Jurkat, Clone E6-1 (cell line): ENCODE measurements at regions not wholly inside any gene's neighbourhood (a gene's known extent, or its start where the extent isn't known, plus 50 kb on each side); places are given as distances from the start of the nearest gene placed in this dataset.
A peak's percentile ranks its signal among the peaks of the same experiment; 100 is the strongest.

Source experiments
- DNase-seq: peaks from one replicate; pipeline ENCODE4 v3.0.0-alpha.2; 2011; ENCODE audit warnings: low read depth, low spot score
- H3K4me3 ChIP-seq: 2 replicates; pipeline ENCODE4 v1.5.1; 2011; ENCODE audit warnings: mild to moderate bottlenecking, low read length, control low read depth, moderate library complexity

DNA sequence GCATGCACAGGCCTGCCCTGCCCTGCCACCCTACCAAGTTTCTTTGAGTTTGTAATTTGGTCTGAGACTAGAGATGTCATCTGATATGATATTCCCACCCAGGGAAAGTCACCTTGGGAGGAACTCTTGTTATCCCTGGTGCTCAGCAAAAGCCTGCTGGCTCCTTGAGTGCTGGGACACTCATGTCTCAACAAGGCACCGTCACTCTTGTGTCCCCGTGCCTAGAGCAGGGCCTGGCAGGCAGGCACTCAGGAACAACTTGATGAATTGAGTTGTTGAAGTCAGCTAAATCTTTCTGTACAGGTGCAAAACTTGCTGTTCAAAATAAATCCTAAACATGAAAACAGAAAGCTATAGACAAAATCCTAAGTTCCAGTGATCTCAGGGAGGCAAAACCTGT lies 345.4 kb downstream of the KCNRG start:
- no peak overlapping the region for H3K4me3 ChIP-seq
- no peak for DNase-seq

DNA sequence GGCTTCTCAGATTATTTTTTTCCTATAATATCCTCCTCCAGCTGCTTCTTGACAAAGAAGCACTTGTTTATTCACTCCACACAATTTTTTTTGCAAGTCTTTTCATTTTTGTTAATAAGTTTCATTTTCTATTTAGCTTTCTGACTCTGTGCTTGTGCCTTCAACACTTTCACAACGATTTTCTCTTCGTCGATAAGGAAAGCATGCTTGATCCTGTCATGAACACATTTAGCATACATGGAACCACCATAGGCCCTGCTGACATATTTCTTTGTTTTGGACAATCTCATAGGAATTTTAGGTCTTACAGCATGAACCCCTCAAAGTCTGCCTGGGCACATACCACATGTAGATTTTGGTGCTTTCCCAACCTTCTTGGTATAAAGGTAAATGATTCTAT lies 346.0 kb downstream of the KCNRG start:
- no peak overlapping the region for H3K4me3 ChIP-seq
- no peak for DNase-seq

DNA sequence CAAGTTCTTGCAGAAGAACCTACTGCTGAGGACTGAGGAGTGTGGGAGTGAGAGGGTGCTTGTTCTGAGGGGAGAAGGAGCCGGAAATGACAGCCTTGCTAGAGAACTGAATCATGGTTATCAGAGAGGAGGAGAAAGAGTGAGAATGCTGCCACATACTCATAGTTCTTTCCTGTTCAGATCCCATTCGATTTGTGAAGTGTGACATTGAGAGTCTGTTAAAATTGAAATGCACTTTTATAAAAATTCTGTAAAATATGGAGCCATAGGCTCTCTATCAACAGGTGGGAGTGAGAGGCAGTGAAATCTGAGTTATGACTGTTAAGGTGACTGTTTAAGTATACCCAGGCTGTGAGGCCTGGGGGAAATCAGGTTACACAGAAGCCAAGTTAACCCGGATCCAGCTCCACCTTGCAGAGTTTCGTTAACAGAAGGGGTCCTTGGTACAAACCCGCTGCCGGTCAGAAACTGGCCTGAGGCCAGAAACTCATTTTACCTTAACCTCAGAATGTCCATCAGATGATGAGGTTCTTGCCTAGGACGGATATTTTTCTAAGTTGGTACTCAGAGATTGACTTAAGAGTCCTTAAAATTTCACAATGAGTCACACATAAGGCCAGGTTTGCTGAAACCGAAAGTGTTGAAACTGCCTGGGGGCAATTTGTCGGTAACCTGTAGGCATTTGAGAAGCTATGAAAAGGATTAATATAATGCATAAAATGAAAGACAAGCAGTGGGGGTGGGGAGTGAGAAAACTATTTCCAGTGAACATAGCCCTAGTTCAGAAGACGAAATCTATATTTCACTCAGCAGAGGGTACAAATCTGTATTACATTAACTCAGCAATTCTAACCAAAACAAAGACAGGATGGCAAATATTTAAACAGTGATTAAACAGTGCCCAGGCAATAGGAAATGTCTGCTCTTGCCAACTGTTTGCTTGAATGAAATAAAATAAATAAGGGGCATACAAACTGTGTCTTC lies 350.5 kb downstream of the KCNRG start:
- DNase-seq, result peak; percentile 46
- H3K4me3 ChIP-seq, result no peak overlapping the region

DNA sequence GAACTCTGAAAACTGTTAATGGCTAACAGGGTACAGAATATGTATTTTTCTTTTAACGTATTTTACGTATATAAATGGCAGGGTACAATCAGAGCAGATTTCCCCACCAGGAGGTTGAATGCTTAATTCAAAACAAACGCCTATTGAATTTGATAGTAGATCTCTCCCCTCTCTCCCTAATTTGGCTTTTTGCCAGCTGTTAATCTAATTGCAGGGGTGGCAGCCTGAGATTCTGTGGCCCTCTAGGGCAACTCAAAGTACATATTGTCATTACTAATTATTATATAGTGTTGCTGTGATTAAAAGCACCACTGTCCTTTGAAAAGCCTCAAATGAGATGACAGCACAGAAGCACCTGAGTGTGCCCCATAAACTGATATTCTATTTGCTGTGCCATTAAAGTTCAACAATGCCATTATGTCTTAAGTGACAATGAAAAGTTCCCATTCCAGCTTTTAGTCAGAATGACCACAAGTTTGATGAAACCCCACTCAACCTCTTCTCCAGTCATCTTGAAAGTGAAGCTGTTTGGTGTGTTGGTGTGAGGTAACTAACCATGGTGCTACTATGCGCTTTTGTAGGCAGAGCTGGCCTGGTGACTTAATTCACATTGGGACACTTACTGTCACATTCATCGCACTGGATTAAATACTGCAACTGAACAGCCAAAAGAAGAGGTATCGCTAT lies 351.4 kb downstream of the KCNRG start:
- no peak for DNase-seq
- no peak overlapping the region for H3K4me3 ChIP-seq

DNA sequence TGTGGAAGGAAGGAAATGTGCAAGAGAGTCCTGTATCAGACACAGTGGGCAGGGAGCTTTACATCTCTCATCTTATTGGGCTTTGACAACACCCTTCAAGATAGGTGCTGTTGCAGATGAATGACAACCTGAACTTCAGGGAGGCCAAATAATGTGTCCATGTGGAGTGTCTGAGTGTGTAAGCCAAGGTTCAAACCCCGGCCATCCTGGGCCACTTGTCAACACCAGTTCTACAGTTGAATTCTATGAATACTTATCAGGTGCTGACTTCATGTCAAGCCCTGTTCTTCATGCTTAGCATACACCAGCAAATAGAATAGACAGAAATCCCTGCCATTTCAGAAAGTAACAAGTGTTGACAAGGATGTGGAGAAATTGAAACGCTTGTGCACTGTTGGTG lies 354.4 kb downstream of the KCNRG start:
- DNase-seq, result no peak
- H3K4me3 ChIP-seq, result no peak overlapping the region

DNA sequence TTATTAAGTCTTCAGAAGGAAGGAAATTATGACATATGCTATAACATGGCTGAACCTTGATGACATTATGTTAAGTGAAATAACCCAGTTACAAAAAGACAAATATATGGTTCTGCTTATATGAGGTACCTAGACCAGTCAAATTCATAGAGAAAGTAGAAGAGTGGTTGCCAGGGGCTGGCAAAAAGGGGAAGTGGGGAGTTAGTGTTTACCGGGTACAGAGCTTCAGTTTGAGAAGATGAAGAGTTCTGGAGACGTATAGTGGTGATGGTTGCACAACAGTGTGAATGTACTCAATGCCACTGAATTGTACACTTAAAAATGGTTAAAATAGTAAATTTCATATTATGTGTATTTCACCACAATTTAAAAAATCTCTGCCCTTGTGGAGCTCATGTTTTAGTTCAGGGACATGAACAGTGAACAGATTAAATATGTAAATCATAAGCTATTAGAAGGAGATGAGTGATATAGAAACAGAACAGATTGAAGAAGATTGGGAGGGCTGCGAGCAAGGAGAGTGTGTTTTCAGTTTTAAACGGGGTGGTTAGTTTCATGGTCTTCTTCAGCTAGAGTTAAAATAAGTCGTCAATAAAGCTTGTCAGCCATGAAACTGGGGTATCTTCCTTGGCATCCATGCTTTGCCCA lies 355.2 kb downstream of the KCNRG start:
- no peak overlapping the region for H3K4me3 ChIP-seq
- no peak for DNase-seq

DNA sequence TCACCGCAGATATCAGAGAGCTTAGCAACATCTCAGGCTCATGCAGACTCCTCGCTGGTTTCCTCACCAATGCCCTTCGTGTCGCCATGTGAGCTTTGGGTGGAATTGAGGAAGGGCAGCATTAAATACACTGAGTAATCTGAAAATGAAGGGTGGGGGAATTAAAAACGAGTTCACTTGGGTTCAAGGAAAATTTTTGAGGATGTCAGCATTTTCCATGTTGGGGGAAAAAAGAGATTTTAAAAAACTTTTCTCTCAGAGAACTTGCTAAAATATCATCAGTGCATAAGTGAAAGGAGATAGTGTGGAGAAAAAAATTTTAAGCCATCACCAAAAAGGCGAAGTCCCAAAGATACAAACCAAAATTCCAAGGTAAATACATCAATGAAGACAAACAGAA lies 359.3 kb downstream of the KCNRG start:
- H3K4me3 ChIP-seq, result no peak overlapping the region
- DNase-seq, result no peak

DNA sequence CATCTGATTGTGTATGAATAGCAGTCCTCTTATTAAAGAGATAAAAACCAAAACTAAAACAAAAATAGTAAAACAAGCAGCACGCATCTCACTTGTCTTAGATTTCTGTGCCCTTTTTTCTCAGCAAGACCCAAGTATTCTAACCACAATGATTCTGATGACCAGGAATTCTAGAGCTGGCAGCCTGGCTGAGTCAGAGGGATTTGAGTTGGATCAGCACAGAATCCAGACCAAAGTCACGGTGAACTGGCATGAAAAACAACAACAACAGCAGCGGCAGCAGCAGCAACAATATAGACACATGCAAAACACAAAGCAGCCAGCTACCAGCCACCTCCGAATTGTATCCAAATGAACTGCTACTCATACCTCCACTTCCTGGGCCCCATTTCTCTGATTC lies 360.5 kb downstream of the KCNRG start:
- no peak overlapping the region for H3K4me3 ChIP-seq
- no peak for DNase-seq

DNA sequence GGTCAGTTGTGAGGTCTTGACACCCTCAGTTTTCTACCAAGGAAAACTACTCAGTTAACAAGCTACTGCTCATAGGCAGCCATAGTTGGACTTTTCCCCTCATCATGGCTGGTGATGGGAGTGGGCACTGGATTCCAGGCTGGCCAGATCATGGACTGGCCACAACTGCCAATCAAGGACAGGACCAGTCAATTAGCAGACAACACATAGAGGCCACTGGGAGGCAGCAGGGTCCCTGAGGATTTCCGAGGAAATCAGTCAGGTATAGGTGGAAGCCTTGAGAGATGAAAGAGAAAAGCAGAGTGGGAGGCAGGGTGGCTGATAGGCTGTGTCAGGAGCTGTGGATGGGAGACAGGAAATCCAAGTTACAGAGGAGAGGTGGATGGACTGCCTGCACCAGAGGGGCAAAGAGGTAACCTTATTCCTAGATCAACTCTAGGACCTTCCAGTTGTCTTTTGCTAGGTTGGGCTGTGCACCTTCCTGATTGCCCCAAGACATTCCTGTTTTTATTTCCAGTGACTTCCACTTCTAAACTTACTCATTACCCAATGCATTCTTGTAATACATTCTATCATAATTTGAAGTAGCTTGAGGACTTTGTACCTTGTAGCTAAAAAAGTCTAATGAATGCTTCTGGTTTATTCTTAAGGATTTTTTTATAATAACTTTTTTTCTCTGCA lies 361.8 kb downstream of the KCNRG start:
- H3K4me3 ChIP-seq, result no peak overlapping the region
- no peak for DNase-seq

DNA sequence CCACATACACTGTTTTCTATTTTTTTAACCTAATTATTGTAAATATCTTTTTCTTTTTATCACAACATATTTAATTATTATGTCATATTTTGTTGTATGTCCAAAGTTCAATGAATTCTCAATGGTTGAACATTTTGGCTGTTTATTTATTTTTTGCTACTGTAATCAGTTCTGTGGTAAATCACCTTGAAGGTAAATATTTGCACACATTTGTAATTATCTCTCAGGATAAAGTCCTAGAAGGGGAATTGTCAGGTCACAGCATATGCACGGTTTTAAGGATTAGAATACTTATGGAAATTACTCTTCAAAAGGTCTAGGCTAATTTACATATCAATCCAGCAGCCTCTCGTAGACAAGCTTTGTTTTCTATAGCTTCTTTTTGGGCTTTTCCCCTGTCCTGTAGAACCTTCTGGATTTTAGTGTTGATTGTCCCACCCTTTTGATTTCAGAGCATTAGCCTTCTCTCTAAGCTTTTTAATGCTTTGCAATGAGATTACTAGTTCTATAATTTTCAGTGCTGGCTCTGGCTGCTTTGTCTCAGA lies 362.6 kb downstream of the KCNRG start:
- DNase-seq, result no peak
- H3K4me3 ChIP-seq, result no peak overlapping the region

DNA sequence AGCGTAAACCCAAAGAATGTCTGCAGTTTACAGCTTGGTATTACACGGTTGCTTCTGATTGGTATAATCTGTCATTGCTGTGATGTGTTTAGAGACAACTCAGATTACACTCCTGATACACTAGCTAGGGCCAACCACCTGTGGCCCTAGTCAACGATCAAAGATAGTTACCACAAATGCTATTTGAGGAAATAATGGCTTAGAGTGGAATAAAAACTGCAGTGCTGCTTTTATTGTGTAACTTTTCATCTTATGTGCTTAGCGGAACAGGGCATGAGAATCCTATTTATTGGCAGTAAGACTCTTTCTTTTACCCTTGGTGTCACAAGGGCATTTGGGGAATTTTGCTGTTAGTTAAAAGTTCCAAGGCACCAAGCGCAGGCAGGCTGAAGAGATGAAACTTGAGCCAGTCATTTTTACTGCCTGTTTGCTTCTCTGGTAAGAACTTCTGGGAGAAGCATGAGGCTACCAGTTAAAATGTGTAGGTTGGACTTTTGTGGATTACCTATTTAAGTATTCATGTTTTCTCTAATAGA lies 363.3 kb downstream of the KCNRG start:
- no peak overlapping the region for H3K4me3 ChIP-seq

DNA sequence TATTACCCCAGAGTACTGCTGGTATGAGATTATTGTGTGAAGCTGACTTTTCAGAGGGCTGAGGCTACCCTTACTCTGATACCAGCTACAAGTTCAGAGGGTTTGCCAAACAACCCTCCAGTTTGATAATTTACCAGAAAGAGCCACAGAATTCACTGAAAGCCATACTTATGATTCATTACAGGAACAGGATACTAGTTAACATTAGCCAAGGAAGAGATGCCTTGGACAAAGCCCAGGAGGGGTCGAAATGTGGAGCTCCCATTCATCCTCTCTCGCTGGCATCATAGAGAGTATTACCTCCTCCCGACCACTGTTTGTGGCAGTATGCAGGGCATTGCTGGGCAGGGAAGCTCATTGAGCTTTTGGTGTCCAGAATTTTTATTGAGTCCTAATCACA lies 364.3 kb downstream of the KCNRG start:
- H3K4me3 ChIP-seq, result no peak overlapping the region
- no peak for DNase-seq

More for the DNA sequence above, 363.3 kb downstream of the KCNRG start:
- peak; percentile 97 for DNase-seq

DNA sequence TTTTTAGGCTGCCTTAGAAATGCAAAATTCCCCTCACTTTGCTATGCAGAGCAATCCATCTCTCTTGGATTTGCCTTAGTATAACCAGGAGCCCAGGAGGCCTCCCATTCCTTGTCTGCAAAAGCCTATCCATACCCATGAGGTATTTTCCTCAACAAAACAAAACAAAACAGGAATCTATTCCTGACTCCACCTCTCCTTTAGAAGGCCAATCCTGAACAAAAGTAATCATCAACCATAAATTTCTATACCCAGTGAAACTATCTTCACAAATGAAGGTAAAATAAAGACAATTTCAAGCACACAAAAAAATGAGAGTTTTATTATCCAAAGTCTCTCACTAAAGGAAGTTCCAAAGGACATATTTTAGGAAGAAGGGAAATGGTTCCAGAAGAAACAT lies 365.7 kb downstream of the KCNRG start:
- DNase-seq, result no peak
- H3K4me3 ChIP-seq, result no peak overlapping the region

DNA sequence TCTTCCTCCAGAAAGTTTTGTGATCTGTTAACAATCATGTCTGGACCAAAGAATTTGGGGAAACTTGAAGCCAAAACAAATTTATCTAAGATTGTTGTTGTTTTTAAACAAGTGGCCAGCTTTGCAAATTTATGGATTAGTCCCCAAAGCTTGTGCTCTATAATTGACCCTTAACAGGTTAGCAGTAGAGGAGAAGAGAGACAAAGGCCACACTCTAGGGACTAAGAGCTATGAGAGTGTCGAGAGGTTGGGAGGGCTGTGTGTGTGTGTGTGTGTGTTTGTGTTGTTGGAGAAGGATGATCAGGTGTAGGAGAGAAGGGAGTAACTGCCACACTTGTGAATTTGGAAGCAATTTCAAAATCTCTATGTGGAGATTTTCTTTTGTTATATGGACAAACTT lies 367.3 kb downstream of the KCNRG start:
- no peak overlapping the region for H3K4me3 ChIP-seq
- DNase-seq, result no peak

DNA sequence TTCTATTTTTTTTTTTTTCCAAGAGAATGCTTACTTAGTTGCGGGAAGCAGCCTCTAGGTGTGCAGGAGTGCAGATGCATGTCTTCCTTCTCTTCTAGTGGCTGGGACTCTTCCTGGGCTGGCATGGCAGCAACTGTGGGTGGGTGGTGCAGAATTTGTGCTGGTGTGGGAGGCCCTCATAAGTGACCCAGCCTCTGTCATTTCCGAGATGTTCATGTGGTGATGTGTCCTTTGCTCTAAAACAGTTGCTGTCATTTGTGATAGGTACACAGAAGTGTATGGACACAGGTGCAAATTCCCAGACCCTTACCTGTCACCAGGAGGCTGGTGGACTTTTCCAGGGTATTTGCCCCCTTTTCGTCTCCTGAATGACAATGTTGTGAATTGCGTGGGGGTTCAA lies 367.7 kb downstream of the KCNRG start:
- no peak for DNase-seq

DNA sequence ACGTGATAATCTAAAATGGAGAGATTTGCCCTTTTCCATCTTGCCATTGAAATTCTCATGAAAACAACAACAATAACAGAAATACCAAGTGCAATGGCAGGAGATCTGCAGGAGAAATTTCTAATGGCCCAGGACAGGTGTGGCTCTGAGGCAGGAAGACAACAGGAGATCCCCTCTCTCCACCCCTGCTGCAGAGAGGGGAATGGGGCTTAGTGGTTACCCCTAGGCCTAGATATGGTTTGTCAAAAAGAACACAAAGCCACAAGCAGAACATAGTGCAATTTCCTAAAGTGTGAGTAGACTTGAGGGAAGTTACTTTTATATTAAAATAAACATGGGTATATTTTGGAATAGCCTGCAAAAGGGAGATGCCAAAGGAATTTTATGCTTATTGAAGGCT lies 369.5 kb downstream of the KCNRG start:
- peak; percentile 88 for DNase-seq
- H3K4me3 ChIP-seq, result no peak overlapping the region

More for the DNA sequence above, 367.7 kb downstream of the KCNRG start:
- H3K4me3 ChIP-seq, result no peak overlapping the region

DNA sequence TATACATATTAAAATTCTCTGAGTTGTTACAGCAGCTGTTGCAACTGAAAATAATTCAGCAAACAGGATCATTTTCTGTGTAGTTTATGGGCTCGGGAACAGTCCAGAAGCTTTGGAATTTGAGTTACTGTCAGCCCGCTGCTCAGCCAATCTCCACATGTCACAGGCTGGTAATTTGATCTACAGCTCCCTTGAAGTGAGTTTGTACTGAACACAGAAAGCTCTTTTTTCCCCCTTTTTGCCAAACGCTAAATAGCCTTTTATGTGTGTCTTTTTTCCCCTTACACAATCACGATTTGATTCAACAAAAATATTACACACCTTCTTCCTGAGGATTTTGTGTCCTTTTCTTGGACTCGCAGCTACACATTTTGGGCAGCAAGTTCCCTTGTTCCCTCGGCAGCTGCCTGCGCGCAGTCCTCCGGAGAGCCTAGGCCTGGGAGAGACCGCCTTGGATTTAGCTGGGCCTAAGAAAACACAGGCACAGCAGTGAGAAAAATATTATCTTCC lies 371.4 kb downstream of the KCNRG start:
- no peak for DNase-seq
- no peak overlapping the region for H3K4me3 ChIP-seq

DNA sequence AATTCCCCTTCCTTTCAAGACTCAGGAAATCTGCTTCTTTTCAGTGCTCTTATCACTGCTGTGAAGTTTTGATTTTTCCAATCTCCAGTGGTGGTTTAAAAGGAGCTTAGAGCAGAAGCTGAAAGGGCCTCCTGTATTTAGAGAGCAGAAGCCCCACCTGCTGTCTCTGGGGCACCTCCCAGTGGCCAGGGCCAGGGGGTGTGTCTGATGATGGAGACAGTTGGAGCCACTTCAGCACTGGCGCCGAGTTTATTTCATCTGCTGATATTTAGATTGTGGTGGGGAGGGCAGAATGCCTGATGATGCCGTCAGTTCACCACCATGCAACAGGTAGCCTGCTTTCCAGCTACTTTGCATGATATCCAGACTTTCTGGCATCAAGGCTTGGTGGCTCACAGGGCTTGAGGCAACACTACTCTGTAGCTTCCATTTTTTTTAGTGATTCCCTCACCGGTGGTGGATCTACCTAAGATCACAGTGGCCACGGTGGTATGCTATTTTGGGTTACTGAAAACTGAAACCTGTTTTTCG lies 371.9 kb downstream of the KCNRG start:
- DNase-seq, result peak; percentile 55
- H3K4me3 ChIP-seq, result no peak overlapping the region
